H1 (cell line): ENCODE measurements at regions not wholly inside any gene's neighbourhood (a gene's known extent, or its start where the extent isn't known, plus 50 kb on each side); places are given as distances from the start of the nearest gene placed in this dataset.

Experiments
- BCL11A ChIP-seq, 2 experiments: IDR thresholded peaks; one replicate each; pipeline ENCODE4 v1.6.1; 2011; ENCODE audit warnings: low read depth in 2 of 2, low read length in 2 of 2, mild to moderate bottlenecking in 2 of 2
- CHD7 ChIP-seq: fragments of 300-600 bp; sonication (generic); IDR thresholded peaks from 2 replicates; pipeline ENCODE4 v1.7.1; 2012; ENCODE audit warnings: low read length, moderate library complexity, mild to moderate bottlenecking, inconsistent platforms; ENCODE audit not compliant: insufficient replicate concordance
- CTCF ChIP-seq, 3 experiments: IDR thresholded peaks; 1 replicate in 2 of 3; 2 replicates in 1 of 3; pipeline versions ENCODE4 v1.5.1 to v1.6.1; 2011; ENCODE audit warnings: low read length in 3 of 3, mild to moderate bottlenecking in 3 of 3, inconsistent platforms in 2 of 3, low read depth in 1 of 3, moderate library complexity in 1 of 3; ENCODE audit not compliant: insufficient read depth in 1 of 3; ENCODE audit errors: control extremely low read depth in 1 of 3
- EZH2 ChIP-seq: fragments of 200-600 bp; sonication (generic); IDR thresholded peaks from 2 replicates; pipeline ENCODE4 v1.7.1; 2012; ENCODE audit warnings: low read depth, mild to moderate bottlenecking, moderate library complexity, low read length, inconsistent platforms; ENCODE audit not compliant: severe bottlenecking
- JUND ChIP-seq: IDR thresholded peaks from 2 replicates; pipeline ENCODE4 v1.6.1; 2011; ENCODE audit warnings: mild to moderate bottlenecking, improper control_type of control experiment, low read length
- POLR2A ChIP-seq, 2 experiments: IDR thresholded peaks; 1 replicate in 1 of 2; 2 replicates in 1 of 2; pipeline ENCODE4 v1.6.1; 2011; ENCODE audit warnings: low read depth in 2 of 2, low read length in 2 of 2, mild to moderate bottlenecking in 2 of 2; ENCODE audit errors: control extremely low read depth in 1 of 2
- POLR2AphosphoS5 ChIP-seq: IDR thresholded peaks from 2 replicates; pipeline ENCODE4 v1.6.1; 2011; ENCODE audit warnings: low read depth, low read length
- RAD21 ChIP-seq, 2 experiments: IDR thresholded peaks in 1 of 2; conservative IDR thresholded peaks in 1 of 2; 2 replicates each; pipeline ENCODE4 v1.6.1; 2011; ENCODE audit warnings: low read depth in 2 of 2, low read length in 2 of 2, improper control_type of control experiment in 1 of 2, inconsistent platforms in 1 of 2, mild to moderate bottlenecking in 1 of 2, moderate library complexity in 1 of 2
- SIX5 ChIP-seq: IDR thresholded peaks from 2 replicates; pipeline ENCODE4 v1.6.1; 2011; ENCODE audit warnings: mild to moderate bottlenecking, low read depth, low read length
- SP1 ChIP-seq: IDR thresholded peaks from 2 replicates; pipeline ENCODE4 v1.6.1; 2011; ENCODE audit warnings: low read depth, low read length
- SUZ12 ChIP-seq: fragments of 200-600 bp; sonication (generic); IDR thresholded peaks from 2 replicates; pipeline ENCODE4 v1.6.1; 2012; ENCODE audit warnings: mild to moderate bottlenecking, inconsistent platforms, low read length, moderate library complexity, mixed read lengths
- USF2 ChIP-seq: IDR thresholded peaks from 2 replicates; pipeline ENCODE4 v1.6.1; 2011; ENCODE audit warnings: low read length, improper control_type of control experiment
- ZNF274 ChIP-seq: IDR thresholded peaks from 2 replicates; pipeline ENCODE4 v1.7.0; 2012; ENCODE audit warnings: low read length, borderline replicate concordance; ENCODE audit errors: extremely low read depth
- TF ChIP-seq, protein P1 (sequence below): IDR thresholded peaks from 2 replicates; pipeline ENCODE4 v1.6.1; 2011; ENCODE audit warnings: low read depth, mild to moderate bottlenecking, low read length; ENCODE audit not compliant: insufficient read depth

GRCh38 chr4:106502106-106502699 is 133.6 kb upstream of the GIMD1 start:
- TF ChIP-seq CTCF (IDR thresholded peaks at IDR 0.05; ENCODE audit: control extremely low read depth in 1 of 3, insufficient read depth in 1 of 3, low read depth in 1 of 3, low read length in 3 of 3), result peak; percentile 66 to 89 (median 81)
- TF ChIP-seq BCL11A (IDR thresholded peaks at IDR 0.05; ENCODE audit: low read depth in 2 of 2, low read length in 2 of 2), result no peak
- no peak for TF ChIP-seq POLR2A (IDR thresholded peaks at IDR 0.05; ENCODE audit: control extremely low read depth in 1 of 2, low read depth in 2 of 2, low read length in 2 of 2)
- no peak for TF ChIP-seq JUND
- no peak for TF ChIP-seq EZH2
- no peak for TF ChIP-seq CHD7
- TF ChIP-seq SUZ12, result no peak
- TF ChIP-seq, protein P1, sequence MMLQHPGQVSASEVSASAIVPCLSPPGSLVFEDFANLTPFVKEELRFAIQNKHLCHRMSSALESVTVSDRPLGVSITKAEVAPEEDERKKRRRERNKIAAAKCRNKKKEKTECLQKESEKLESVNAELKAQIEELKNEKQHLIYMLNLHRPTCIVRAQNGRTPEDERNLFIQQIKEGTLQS, result no peak
- no peak for TF ChIP-seq POLR2AphosphoS5
- TF ChIP-seq SP1, result no peak
- no peak for TF ChIP-seq USF2
- no peak for TF ChIP-seq SIX5
- TF ChIP-seq ZNF274, result no peak
- TF ChIP-seq RAD21 (IDR thresholded peaks at IDR 0.05 in 1 of 2, conservative IDR thresholded peaks at IDR 0.05 in 1 of 2; ENCODE audit: low read depth in 2 of 2, low read length in 2 of 2), result peak; percentile 87 to 96
